ENCODE measurements at regions not wholly inside any gene's neighbourhood (a gene's known extent, or its start where the extent isn't known, plus 50 kb on each side); places are given as distances from the start of the nearest gene placed in this dataset.

- TF ChIP-seq CTCF (CRISPR knock-in tag; IDR thresholded peaks at IDR 0.05) (no peak), BORCS8-MEF2B (CRISPR knock-in tag; IDR thresholded peaks at IDR 0.05) (no peak), CSRNP2 (CRISPR knock-in tag; conservative IDR thresholded peaks at IDR 0.05; ENCODE audit: low read depth) (no peak), ZKSCAN1 (IDR thresholded peaks at IDR 0.05; ENCODE audit: low read length) (no peak), U2AF2 (IDR thresholded peaks at IDR 0.05; ENCODE audit: low read depth, low read length) (no peak)
- TF ChIP-seq, protein P1, sequence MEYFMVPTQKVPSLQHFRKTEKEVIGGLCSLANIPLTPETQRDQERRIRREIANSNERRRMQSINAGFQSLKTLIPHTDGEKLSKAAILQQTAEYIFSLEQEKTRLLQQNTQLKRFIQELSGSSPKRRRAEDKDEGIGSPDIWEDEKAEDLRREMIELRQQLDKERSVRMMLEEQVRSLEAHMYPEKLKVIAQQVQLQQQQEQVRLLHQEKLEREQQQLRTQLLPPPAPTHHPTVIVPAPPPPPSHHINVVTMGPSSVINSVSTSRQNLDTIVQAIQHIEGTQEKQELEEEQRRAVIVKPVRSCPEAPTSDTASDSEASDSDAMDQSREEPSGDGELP (IDR thresholded peaks at IDR 0.05; ENCODE audit: borderline replicate concordance, low read depth): no peak
Observed at GRCh38 chr2:220552790-220553535, 925.5 kb downstream of the SLC4A3 start.
